ENCODE measurements at regions not wholly inside any gene's neighbourhood (a gene's known extent, or its start where the extent isn't known, plus 50 kb on each side); places are given as distances from the start of the nearest gene placed in this dataset.

DNA sequence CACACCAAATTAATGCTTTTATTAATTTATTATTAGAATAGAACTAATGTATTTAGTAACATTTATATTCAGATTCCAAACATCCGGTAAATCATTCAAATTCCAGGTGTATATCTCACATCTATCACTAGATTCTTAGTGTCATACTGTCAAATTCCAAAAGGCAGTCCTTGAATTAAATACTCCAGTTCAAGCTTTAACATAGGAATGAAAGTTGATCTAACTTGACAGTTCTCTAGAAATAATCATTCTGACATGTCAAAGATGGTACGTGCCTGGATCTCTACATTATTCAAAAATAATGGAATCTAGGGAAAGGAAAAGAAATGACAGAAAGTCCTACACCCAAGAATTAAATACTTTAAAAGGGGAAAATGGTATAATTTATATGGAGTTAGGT, 1161.5 kb downstream of the PCDH9 start:
- DNase-seq, result no peak

- no peak for DNase-seq
Observed at GRCh38 chr13:66048888-66049287, 1181.2 kb downstream of the PCDH9 start.

DNA sequence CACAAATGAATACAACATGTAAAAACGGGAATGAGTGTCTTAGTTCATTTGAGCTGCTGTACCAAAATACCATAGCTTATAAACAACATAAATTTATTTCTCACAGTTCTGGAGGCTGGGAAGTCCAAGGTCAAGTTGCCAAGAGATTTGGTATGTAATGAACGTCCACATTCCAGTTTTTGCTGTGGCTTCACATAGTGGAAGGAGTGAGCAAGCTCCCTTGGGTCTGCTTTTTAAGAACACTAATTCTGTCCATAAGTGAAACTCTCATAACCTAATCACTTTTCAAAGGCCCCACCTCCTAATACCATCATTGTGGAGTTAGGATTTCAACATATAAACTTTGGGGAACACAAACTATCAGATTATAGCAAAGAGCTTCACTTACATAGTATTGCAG, 1189.6 kb downstream of the PCDH9 start:
- no peak for DNase-seq

DNA sequence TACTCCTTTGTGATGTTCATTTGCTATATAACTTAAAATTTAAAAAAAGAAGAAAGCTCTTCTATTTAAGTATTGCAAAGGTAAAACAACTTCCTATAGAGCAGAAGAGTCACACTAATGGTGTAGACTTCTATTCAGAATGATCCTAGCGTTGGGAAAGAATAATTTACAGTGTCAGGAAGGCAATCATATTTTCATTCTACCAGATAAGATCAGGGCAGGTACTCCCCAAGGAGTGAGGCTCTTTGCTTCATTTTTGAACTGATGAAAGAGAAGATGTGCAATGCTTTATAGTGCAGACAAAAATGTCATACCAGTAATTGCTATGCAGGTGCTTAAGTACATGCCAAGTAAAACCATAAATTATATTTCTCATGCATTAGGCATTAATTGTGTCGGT, 1193.0 kb downstream of the PCDH9 start:
- DNase-seq, result no peak

- no peak for DNase-seq
Observed at GRCh38 chr13:66036636-66037035, 1193.5 kb downstream of the PCDH9 start.

DNA sequence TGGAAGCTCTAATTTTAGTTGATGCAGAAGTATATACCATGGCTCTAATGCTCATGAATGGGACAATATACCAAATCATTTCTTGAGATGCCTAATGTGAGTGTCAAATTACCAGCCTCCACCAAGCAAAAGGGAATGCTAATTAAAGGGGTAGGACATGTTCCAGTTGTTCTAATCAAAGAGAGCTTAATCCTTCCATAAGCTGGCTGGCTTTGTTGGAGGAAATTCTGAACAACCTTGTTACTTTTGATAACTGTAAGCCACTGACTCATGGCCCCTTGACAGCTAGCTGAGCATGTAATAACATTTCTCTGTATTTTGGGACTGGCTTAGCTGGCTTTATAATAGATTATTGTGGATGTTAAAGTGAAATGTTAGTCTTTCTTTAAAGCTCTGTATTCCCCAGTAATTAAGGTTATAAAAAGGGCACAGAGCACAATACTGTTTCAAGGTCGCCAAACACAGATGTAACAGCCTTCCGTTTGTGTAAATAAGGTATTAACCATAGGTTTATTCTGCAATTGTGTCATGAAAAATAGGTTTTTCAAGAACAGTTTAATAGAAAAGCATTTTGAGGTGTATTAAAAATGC, 1194.0 kb downstream of the PCDH9 start:
- DNase-seq, result no peak

- no peak for DNase-seq
Observed at GRCh38 chr13:66033924-66034323, 1196.2 kb downstream of the PCDH9 start.

DNA sequence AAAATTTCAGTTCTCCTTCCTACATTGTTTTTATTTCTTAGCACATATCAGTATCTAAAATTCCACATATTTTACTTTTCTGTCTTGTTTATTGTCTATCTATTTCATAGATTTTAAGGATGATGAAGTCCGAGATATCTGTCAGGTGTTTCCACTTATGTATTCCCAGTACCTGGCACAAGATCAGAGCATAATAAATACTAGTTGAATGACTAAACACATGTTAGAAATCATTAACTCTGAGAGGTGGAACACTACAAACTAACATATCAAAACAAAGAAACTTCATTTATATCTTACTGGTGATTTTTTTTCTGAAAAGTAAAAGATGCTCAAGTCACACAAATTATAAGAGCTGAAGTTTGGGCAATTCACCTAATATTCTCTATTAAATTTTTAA, 1208.3 kb downstream of the PCDH9 start:
- no peak for DNase-seq

GRCh38 chr13:66014771-66015170, 1215.4 kb downstream of the PCDH9 start:
- DNase-seq, result no peak

- no peak for DNase-seq
Observed at GRCh38 chr13:66009241-66009640, 1220.9 kb downstream of the PCDH9 start.

DNA sequence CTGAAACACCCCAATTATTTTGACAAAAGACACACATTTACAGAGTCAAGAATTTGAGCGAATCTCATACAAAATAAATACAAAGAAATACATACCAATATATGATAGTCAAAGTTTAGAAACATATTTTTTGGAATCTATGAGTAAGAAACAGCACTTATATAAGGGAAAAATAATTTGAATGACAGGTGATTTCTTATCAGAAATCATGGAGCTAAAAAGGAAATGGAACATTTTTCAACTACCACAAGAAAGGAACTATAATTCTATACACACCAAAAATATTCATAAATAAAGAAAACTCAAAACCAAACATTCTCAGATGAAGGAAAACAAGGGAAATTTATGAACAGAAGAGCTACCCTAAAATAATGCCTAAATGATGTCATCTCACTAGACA, 1226.6 kb downstream of the PCDH9 start:
- no peak for DNase-seq

DNA sequence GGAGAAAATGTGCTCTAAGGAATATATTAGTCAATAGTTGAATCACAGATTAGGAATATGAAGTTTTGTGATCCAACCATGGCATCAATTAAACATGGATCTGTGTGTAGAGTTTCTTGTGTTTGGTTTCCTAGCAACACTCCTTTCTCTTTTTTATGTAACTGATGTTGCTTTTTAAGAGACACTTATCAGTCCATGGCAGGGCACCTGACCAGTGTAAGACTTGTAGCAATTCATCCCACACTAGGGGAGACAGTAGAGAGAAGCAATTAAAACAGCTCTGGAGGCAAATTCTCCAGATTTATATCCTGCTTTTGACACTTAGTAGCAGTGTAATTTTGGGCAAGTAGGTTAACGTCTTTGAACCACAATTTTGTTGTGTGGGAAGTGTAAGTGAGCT, 1229.0 kb downstream of the PCDH9 start:
- no peak for DNase-seq

DNA sequence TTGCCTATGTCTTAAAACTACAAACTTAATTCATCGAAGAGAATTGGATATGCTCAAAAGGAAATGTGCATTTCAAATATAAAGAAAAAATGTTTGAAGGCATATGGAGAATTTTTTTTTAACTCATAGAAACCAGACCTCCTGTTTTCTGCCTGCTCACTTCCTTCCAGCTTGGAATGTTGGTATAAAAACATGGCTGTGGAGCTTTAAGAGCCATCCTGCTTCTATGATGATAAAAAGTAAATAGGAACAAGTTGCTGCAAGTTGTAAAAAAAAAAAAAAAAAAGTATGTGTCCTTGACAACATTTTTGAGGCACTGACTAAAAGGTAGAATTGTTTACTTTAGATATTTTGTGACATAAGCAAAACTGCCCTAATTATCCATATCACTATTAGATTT, 1230.7 kb downstream of the PCDH9 start:
- no peak for DNase-seq

DNA sequence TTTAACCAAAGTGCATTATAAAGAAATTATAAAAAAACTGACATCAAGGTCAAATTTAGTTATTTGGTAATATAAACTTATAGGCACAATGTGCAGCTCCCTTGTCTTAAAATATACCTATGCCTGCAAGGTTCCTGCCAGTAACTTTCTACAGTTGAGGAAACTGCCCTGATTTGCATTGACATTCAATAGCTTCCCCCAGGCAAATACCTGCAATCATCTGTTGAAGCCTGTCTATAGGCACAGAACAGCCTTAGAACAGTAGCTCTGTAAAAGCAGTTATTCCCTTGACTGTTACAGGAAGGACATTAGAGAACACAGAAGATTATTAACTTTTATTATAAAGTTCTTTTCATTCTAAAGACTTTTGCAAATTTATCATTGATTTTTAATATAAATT, 1239.5 kb downstream of the PCDH9 start:
- no peak for DNase-seq

DNA sequence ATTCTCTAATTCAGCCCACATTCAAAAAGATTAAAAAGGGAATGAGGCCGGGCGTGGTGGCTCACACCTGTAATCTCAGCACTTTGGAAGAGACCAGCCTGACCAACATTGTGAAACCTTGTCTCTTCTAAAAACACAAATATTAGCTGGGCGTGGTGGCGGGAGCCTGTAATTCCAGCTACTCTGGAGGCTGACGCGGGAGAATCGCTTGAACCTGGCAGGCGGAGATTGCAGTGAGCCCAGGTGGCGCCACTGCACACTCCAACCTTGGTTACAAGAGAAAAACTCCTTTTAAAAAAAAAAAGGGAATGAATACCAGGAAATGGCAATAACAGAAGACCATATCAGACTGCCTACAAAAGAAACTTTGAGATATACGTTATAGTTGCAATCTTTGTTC, 1244.5 kb downstream of the PCDH9 start:
- no peak for DNase-seq

DNA sequence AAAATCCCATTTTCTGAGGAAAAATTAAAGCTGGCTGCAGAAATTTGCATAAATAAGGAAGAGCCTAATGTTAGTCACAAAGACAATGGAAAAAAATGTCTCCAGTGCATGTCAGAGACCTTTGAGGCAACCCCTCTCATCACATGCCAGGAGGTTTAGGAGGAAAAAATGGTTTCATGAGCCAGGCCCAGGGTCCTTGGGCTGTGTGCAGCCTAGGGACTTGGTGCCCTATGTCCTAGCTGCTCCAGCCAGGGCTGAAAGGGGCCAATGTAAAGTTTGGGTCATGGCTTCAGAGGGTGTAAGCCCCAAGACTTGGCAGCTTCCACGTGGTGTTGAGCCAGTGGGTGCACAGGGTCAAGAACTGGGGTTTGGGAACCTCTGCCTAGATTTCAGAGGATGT, 1252.6 kb downstream of the PCDH9 start:
- no peak for DNase-seq

DNA sequence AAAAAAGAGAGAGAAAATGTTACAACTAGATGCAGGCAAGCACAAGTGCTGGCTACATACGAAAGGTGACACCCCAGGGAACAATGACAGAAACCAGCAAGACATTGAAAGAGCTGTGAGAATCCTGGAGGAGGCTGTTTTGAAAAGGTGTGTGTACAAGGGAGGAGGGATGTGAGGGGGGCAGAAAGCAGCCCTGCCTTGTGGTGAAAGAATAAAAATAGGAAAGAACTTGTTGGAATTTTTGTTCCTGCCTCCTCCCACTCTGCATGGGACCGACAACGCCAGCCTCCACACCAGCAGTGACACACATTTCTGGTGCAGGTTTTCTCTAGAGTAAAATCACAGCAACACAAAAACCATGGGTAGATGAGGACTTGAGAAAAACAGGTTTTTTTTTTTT, 1258.6 kb downstream of the PCDH9 start:
- no peak for DNase-seq

DNA sequence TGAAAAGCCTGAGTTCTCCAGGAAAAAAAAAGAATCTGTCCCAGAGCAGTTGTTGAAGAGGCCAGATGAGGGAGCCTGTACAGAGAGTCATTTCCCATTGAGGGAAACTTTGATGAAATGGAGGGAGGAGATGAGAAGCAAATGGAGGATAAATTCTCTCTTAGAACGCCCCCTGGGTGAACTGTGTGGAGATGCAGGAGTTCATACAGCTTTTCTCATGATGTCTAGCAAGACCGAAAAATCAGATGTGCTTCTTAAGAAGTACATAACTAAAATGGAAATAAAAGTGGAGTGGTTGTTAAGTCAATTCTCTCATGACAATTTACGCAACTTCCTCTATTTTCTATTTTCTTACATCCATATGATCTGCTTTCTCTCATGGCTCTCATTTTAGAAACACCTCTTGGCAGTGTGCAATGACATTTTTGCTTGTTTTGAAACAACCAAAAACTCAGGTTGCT, 1263.1 kb downstream of the PCDH9 start:
- no peak for DNase-seq

DNA sequence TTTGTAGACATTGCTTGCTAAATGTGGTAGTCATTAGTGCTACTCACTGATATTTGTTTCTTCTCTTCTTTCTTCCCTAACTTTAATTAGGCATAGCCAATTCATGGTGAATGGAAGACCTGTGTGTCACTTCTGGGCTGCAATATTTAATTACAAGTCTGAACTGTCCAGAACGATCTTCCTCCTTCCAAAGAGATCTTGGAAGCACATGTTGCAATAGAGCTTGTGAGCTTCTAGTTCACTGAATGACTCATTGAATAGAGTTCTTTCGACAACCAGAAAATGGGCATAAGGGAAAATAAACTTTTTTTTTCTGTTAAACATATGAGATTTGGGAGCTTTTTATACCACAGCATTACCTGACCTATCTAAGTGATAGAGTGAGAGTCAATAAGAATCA, 1264.6 kb downstream of the PCDH9 start:
- no peak for DNase-seq

DNA sequence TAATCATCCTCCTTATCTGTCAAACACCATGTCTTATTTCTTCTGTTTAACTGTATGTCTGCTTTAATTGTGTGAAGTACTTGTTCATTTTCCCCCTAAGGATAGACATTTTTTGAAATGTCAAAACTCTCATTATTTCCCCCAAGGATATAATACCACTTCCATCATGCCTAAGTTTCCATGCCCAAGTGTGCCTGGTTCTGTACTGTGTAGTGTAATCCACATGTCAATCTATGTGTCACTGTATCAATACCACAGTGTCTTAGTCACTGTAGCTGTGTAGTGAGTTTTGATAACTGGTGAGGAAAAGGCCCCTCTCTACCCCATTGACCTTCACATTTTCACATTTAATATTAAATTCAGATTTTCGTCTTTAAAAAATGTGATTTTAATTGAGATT, 1265.5 kb downstream of the PCDH9 start:
- no peak for DNase-seq

DNA sequence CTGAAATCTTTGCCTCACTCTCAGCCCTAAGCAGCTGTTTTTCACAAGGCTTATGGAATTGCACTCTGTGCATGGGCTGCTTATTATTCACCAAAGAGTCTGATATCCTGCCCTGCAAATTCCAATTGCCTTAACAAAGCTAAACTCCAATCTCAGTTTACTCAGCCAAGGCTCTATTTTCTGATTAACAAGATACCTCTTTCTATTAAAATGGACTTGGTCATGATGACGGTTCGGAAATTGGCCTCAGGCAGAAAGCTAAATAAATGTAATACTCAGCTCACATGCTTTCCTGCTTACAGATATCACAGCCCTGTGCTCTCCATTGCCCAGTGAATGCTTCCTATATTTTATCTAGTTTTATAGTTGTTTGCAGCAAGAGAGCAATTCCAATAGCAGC, 1270.8 kb downstream of the PCDH9 start:
- DNase-seq, result no peak

- no peak for DNase-seq
Observed at GRCh38 chr13:65946387-65946786, 1283.7 kb downstream of the PCDH9 start.

DNA sequence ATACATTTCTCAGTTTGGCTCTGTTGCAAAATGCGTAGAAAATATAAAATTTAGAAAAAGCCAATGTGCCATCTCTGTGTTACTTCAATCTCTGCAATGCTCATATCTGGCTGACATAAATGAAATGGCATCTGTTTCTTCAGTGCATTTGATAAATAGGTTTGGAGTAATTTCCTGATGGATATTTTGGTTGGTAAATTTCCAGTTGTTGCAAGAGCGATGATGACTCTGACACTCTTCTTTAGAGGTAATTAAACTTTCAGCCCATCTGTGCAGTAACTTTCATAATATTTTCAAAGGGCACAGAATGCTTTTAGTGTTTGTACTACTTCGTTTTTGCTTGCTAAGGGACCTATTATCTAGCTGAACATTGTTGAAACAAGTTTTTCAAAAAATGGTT, 1286.4 kb downstream of the PCDH9 start:
- no peak for DNase-seq

GRCh38 chr13:65943024-65943423, 1287.1 kb downstream of the PCDH9 start:
- no peak for DNase-seq

DNA sequence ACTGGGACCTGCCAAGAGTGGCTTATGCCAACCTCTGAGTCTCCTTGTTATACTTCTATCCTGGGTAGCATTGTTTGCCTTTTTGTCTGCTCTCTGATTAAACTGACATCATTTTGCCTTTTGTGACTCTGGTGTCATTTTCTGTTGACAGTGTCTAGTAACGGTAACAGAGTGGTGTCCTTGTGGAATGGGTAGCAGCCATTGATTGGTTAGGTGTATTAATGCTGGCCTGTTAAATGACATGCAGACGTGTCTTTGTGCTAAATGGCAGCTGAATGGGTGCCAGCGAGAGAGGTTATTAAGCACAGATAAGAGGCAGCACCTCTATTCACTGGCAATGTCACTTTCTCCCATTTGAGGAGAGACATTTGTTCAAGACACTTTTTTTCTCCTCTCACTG, 1289.4 kb downstream of the PCDH9 start:
- no peak for DNase-seq

DNA sequence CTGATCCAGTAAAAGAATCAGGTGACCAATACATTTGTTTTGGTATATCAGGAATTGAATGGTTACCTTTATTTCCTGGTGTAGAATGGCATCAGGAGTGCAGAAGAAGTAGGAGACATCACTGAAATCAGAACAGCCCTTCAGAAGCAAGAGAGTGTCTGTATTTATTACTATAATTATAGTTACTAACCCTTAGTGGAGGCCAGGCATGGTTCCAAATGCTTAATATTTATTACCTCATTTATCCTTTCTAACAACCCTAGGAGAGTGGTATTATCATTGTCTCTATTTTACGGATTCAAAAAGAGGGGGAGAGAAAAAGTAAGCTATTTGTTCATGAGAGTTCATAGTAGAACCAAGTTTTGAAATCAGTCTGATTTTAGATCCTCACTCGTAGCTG, 1292.9 kb downstream of the PCDH9 start:
- DNase-seq, result no peak

All from CD4-positive, alpha-beta T cell treated with Interleukin-12 subunit alpha and Interleukin-12 subunit beta, for 1 hour (primary cell).